SU-DHL-6 (cell line): ENCODE measurements at regions not wholly inside any gene's neighbourhood (a gene's known extent, or its start where the extent isn't known, plus 50 kb on each side); places are given as distances from the start of the nearest gene placed in this dataset.

Experiments used
- CTCF ChIP-seq: fragments of 200-600 bp; sonication (generic); IDR thresholded peaks from one replicate; pipeline ENCODE4 v1.5.1; 2017; ENCODE audit warnings: antibody characterized with exemption, mild to moderate bottlenecking, low read length, moderate library complexity; ENCODE audit not compliant: insufficient read depth, poor library complexity, severe bottlenecking
- EZH2phosphoT487 ChIP-seq: fragments of 200-600 bp; sonication (generic), shearing (Covaris generic); conservative IDR thresholded peaks from 2 replicates; pipeline ENCODE4 v1.6.1; 2018; ENCODE audit warnings: mild to moderate bottlenecking, antibody characterized with exemption, low read length, moderate library complexity, mixed read lengths

DNA sequence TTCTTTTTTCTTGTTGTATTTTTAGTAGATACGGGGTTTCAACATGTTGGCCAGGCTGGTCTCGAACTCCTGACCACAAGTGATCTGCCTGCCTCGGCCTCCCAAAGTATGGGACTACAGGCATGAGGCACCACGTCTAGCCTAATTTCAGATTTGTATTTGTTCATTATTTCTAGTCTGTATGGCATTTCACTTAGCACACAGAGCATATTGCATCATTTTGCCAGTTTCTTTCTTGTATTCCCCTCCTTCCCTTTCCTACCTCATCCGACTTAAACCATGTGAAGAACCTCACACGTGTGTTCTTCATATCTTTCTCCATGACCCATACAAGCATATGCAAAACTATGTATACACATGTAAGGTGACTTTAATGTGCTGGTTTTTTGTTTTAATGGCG lies 470.0 kb downstream of the CBLN4 start:
- TF ChIP-seq CTCF (no peak), EZH2phosphoT487 (no peak)
